ENCODE measurements at regions not wholly inside any gene's neighbourhood (a gene's known extent, or its start where the extent isn't known, plus 50 kb on each side); places are given as distances from the start of the nearest gene placed in this dataset.

- TF ChIP-seq CTCF (conservative IDR thresholded peaks at IDR 0.05 in 1 of 2, IDR thresholded peaks at IDR 0.05 in 1 of 2; ENCODE audit: extremely low read depth in 1 of 2, insufficient read depth in 1 of 2, low read depth in 1 of 2, low read length in 2 of 2) = no peak
- no peak for TF ChIP-seq EZH2 (IDR thresholded peaks at IDR 0.05; ENCODE audit: borderline replicate concordance, low read length)
Observed at GRCh38 chr10:109106604-109107003, 816.7 kb downstream of the XPNPEP1 start.
